BLaER1 (cell line): ENCODE measurements at regions not wholly inside any gene's neighbourhood (a gene's known extent, or its start where the extent isn't known, plus 50 kb on each side); places are given as distances from the start of the nearest gene placed in this dataset.

Experiments
- H3K27ac ChIP-seq: shearing (Covaris generic); formaldehyde crosslinking; 2 replicates; pipeline ENCODE4 v1.8.1; 2022
- H3K27me3 ChIP-seq: shearing (Covaris generic); formaldehyde crosslinking; 2 replicates; pipeline ENCODE4 v1.8.1; 2022
- H3K36me3 ChIP-seq: shearing (Covaris generic); formaldehyde crosslinking; 2 replicates; pipeline ENCODE4 v1.8.1; 2022
- H3K4me1 ChIP-seq: shearing (Covaris generic); formaldehyde crosslinking; 2 replicates; pipeline ENCODE4 v1.8.1; 2022
- H3K4me2 ChIP-seq: shearing (Covaris generic); formaldehyde crosslinking; 2 replicates; pipeline ENCODE4 v1.8.1; 2022
- H3K4me3 ChIP-seq: shearing (Covaris generic); formaldehyde crosslinking; 2 replicates; pipeline ENCODE4 v1.8.1; 2022
- H3K9ac ChIP-seq: shearing (Covaris generic); formaldehyde crosslinking; 2 replicates; pipeline ENCODE4 v1.8.1; 2022
- H3K9me3 ChIP-seq: shearing (Covaris generic); formaldehyde crosslinking; 2 replicates; pipeline ENCODE4 v1.8.1; 2022
- H4K20me1 ChIP-seq: shearing (Covaris generic); formaldehyde crosslinking; 2 replicates; pipeline ENCODE4 v1.8.1; 2022
- Cebpa-rat ChIP-seq: shearing (Covaris generic); IDR thresholded peaks from 2 replicates; pipeline ENCODE4 v1.8.1; 2022

DNA sequence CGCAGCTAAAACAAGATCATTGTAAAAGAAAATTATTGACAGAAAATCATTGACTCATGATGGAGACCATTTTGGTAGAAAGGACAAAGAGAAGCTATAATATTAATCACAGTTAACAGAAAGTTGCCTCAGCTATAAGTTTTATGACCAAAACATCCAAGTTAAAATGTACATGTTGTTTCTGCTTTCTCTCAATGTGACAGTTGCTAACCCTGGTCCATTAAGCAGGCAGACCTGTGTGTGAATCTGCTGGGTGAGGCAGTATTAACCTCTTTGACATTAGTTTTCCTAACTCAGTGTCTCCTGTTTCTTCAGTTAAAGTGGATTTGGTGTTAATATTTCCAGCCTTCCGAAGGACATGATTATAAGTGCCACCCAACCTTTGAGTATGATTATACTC, 94.8 kb upstream of the DCLK2 start:
- H3K4me1 ChIP-seq = peaks cover 16% of the 10 kb centered on the region
- no peaks in the 10 kb centered on the region for H3K36me3 ChIP-seq
- H3K4me3 ChIP-seq = no peak overlapping the region
- no peak overlapping the region for H3K27ac ChIP-seq
- TF ChIP-seq Cebpa-rat = no peak
- H3K4me2 ChIP-seq = no peak overlapping the region
- H4K20me1 ChIP-seq = no peaks in the 10 kb centered on the region
- H3K27me3 ChIP-seq = no peaks in the 10 kb centered on the region
- H3K9me3 ChIP-seq = no peaks in the 10 kb centered on the region
- H3K9ac ChIP-seq = no peak overlapping the region

DNA sequence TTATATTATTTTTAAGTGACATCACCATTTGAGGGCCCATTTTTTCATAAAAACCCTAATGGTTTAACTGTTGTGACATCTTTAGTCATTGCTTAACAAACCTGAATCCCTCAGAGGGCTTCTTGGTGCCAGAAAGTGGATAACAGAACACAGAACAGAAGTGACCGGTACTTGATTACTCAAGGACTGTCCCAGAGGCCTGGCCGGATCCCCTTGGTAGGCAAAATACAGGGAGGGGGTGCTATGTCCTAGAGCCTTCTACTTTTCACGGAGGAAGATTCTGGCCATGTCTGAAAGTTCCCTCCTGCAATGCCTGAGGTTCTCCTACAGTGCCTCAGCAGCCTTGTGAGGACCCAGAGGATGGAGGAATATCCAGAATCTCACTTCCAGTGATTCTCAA, 94.3 kb upstream of the DCLK2 start:
- Histone ChIP-seq H3K36me3 (no peaks in the 10 kb centered on the region), H3K4me2 (no peak overlapping the region), H3K4me1 (peaks cover 16% of the 10 kb centered on the region), H3K9ac (no peak overlapping the region), H3K4me3 (no peak overlapping the region), H3K9me3 (no peaks in the 10 kb centered on the region), H4K20me1 (no peaks in the 10 kb centered on the region), H3K27me3 (no peaks in the 10 kb centered on the region), H3K27ac (no peak overlapping the region)
- TF ChIP-seq Cebpa-rat = no peak

DNA sequence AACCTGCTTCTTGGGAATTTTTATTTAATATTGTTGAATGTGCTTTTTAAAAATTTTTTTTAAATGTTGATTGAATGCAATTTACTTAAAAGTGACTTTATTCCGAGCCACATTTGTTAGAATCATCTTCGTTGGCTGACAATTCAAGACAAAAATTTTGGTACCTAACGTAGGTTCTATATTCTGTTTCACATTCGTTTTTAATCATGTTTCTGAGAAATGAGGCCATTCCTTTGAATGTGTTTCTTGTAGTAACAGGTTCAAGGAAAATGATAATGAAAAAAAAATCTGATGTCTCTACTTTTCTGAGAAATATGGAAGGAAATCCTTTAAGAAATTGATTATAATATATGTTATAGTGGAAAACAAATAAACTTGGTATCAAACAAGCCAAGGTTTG, 92.3 kb upstream of the DCLK2 start:
- Histone ChIP-seq H4K20me1 (no peaks in the 10 kb centered on the region), H3K9ac (no peak overlapping the region)
- TF ChIP-seq Cebpa-rat = no peak

DNA sequence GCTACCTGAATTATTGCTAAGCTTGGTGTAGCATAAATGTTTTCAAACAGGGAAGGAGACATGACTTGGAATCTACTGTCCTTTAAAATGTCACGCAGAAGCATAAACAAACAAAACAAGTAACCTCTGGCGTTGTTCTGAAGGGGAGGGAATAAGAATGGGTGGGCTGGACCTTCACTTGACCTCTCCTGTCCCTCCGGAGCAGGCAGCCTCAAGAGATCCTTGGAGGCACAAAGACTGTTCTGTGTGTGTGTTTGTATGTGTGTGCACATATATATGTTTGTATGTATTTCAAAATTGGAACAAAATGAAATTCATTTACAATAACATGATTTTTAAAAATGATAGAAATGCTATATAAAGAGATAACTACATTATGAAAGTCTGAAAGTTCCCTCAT, 91.3 kb upstream of the DCLK2 start:
- Histone ChIP-seq H3K9me3 (no peaks in the 10 kb centered on the region), H4K20me1 (no peaks in the 10 kb centered on the region), H3K36me3 (no peaks in the 10 kb centered on the region), H3K27me3 (no peaks in the 10 kb centered on the region), H3K4me2 (peak overlapping the region; percentile 40), H3K4me3 (no peak overlapping the region), H3K27ac (no peak overlapping the region), H3K4me1 (peaks cover 16% of the 10 kb centered on the region), H3K9ac (no peak overlapping the region)
- no peak for TF ChIP-seq Cebpa-rat

More for the DNA sequence above, 92.3 kb upstream of the DCLK2 start:
- H3K4me3 ChIP-seq = no peak overlapping the region
- H3K27ac ChIP-seq = no peak overlapping the region
- no peaks in the 10 kb centered on the region for H3K9me3 ChIP-seq
- H3K4me1 ChIP-seq = peaks cover 16% of the 10 kb centered on the region
- no peaks in the 10 kb centered on the region for H3K36me3 ChIP-seq
- H3K4me2 ChIP-seq = no peak overlapping the region
- H3K27me3 ChIP-seq = no peaks in the 10 kb centered on the region

DNA sequence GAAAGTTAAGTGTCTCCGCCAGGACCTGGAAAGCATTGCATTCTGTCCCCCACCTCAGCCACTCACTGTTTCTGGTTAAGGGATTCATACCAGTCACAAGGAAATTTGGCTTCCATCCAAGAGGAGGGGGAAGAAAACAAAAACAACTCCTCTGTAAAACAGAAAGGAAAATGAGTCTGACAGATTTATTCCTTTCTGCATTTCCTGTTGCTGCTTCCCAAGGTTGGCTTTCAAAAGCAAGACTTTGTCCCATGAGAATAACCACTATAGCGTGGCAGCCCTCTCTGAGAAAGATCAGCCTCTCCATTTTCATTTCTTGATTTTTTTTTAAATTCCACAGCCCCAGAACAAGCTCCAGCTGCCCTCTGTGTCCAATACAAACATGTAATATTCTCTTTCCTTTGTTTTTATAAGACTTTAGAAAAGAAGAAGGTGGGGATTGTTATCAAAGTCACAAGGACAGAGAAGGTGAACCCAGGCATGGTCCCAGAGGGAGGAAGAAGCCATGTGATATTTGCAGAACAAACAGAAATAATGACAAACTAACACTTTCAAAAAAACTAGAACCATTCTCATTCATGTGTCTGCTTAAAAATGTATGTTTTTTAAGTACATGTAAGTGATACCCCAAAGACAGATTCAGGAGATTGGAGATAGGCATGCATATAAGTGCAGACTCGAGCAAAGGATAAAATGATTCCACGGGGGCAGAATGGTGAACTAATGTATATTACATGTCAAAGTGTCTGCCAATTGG, 90.7 kb upstream of the DCLK2 start:
- no peak for TF ChIP-seq Cebpa-rat
- no peak overlapping the region for H3K9ac ChIP-seq
- H3K36me3 ChIP-seq = no peaks in the 10 kb centered on the region
- 0 out of 2 replicates have a peak overlapping the region, but pooled peaks have one; percentile 20 for H3K27ac ChIP-seq
- H4K20me1 ChIP-seq = no peaks in the 10 kb centered on the region
- H3K9me3 ChIP-seq = no peaks in the 10 kb centered on the region
- H3K4me1 ChIP-seq = peaks cover 16% of the 10 kb centered on the region
- H3K4me2 ChIP-seq = peak overlapping the region; percentile 40
- no peak overlapping the region for H3K4me3 ChIP-seq
- no peaks in the 10 kb centered on the region for H3K27me3 ChIP-seq

DNA sequence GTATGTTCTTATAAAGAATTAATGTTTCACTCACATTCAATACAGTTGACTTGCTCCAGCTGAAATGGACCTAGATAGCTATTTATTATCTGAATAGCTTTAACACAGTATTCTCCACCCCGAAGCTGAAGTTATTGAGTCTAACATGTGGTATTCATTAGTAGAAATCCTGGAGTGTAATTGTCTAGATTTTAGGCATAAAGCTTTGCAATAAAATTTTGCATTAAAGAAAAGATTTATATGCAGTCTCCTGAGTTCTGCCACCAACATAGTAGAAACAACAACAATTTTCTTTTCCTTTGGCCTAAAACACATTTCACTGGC, 90.2 kb upstream of the DCLK2 start:
- Histone ChIP-seq H3K9me3 (no peaks in the 10 kb centered on the region), H3K27me3 (no peaks in the 10 kb centered on the region), H3K4me2 (peak overlapping the region; percentile 40; the same call in 1 of the 2 replicates), H3K9ac (no peak overlapping the region), H3K4me3 (no peak overlapping the region), H3K27ac (no peak overlapping the region), H3K4me1 (peaks cover 16% of the 10 kb centered on the region), H3K36me3 (no peaks in the 10 kb centered on the region), H4K20me1 (no peaks in the 10 kb centered on the region)
- TF ChIP-seq Cebpa-rat = no peak

DNA sequence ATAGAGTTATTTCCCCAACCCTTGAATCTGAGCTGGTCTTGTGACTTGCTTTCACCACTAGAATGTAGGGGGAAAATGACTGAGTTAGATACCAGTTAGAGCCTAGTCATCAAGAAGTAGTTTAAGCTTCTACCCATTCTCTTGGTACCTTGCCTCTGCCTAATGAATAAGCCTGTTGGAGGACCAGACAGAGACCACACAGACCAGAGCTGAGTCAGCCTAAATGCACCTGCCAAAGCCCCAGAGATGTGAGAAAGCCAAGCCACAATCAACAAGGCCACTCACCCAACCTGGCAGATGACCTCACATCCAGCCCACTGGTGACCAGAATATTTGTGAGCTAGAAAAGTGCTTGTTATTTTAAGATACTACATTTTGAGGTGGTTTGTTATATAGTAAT, 85.2 kb upstream of the DCLK2 start:
- TF ChIP-seq Cebpa-rat = no peak
- Histone ChIP-seq H3K9ac (no peak overlapping the region), H3K9me3 (no peaks in the 10 kb centered on the region), H3K27me3 (no peaks in the 10 kb centered on the region), H3K4me3 (no peak overlapping the region), H3K27ac (no peak overlapping the region), H3K4me1 (peaks cover under 1% of the 10 kb centered on the region), H4K20me1 (no peaks in the 10 kb centered on the region), H3K4me2 (no peak overlapping the region), H3K36me3 (no peaks in the 10 kb centered on the region)

DNA sequence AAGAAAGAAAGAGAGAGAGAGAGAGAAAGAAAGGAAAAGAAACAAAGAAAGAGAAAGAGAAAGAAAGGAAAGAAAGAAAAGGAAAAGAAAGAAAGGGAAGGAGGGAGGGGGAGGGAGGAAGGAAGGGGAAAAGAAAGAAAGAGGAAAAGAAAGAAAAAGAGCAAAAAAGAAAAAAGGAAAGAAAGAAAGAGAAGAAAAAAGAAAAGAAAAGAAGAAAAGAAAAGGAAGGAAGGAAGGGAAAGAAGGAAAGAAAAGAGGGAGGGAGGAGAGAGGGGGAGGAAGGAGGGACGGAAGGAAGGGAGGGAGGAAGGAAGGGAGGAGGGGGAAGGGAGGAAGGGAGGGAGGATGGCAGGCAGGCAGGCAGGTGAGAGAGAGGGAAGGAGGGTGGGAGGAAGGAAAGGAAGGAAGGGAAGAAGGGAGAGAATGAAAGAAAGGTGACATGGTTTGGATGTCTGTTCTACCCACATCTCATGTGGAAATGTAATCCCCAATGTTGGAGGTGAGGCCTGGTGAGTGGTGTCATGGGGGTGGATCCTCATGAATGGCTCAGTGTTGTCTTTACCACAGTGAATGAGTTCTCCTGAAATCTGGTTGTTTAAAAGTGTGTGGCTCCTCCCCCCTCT, 83.0 kb upstream of the DCLK2 start:
- Histone ChIP-seq H3K27ac (no peak overlapping the region), H3K36me3 (no peaks in the 10 kb centered on the region), H4K20me1 (no peaks in the 10 kb centered on the region), H3K9ac (no peak overlapping the region), H3K4me3 (no peak overlapping the region), H3K4me1 (no peaks in the 10 kb centered on the region), H3K4me2 (no peak overlapping the region), H3K9me3 (no peaks in the 10 kb centered on the region), H3K27me3 (no peaks in the 10 kb centered on the region)
- no peak for TF ChIP-seq Cebpa-rat

DNA sequence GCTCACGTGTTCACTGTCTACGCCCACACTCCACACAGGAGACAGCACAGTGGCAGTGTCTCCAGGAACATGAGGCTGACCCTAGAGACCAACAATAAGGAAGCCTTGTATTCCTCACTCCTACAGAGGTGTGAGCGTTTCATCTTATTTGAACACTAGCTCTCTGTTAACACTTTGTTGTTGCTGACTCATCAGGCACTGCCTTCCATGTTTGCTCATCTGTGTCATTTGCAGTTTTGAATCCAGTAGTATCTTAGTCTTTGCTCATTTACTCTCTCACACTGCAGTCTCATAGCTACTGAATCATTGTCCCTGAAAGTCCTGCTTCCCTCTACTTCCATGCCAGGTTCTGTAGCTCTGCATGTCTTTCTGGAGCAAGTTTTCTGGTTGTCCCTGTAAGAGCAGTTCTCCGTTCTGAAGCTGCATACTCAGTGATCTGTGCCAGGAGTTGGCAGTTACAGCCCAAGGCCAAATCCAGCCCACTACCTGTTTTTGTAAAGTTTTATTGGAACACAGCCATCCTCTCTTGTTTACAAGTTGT, 80.3 kb upstream of the DCLK2 start:
- Histone ChIP-seq H3K9ac (no peak overlapping the region), H3K4me3 (no peak overlapping the region), H4K20me1 (no peaks in the 10 kb centered on the region), H3K4me2 (no peak overlapping the region), H3K9me3 (no peaks in the 10 kb centered on the region), H3K27ac (no peak overlapping the region), H3K36me3 (no peaks in the 10 kb centered on the region), H3K4me1 (no peaks in the 10 kb centered on the region), H3K27me3 (no peaks in the 10 kb centered on the region)
- TF ChIP-seq Cebpa-rat = no peak

DNA sequence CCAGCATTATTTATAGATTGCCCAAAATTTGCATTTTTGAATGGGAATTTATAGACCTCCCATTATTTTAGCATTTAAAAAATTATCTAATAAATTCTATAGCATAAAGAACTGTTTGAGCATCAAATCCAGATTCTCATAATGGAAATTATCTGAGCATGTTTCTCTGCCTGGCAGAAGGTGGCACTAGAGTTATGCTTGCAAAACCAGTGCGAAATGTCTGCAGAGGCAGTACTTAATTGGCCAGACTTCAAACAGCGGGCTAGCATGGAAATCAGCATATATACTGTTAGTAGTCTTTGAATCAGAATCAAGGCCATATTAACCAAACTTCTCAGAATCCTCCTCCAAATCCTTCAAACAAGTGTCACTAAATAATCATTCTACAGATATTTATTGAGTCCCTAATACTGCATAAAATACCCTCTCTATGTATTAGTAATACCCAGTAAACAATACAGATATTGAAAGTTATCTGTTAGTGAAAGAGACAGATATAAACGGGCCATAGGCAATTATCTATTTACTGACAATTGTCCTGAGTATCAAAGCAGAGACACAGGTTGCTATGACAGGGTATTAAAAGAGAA, 78.7 kb upstream of the DCLK2 start:
- H3K27me3 ChIP-seq = no peaks in the 10 kb centered on the region

More for the DNA sequence above, 78.7 kb upstream of the DCLK2 start:
- Histone ChIP-seq H3K9me3 (no peaks in the 10 kb centered on the region), H4K20me1 (no peaks in the 10 kb centered on the region), H3K9ac (no peak overlapping the region), H3K36me3 (no peaks in the 10 kb centered on the region), H3K4me3 (no peak overlapping the region), H3K4me1 (no peaks in the 10 kb centered on the region), H3K27ac (no peak overlapping the region), H3K4me2 (no peak overlapping the region)
- TF ChIP-seq Cebpa-rat = no peak
